Naive thymus-derived CD8-positive, alpha-beta T cell (primary cell): ENCODE measurements at regions not wholly inside any gene's neighbourhood (a gene's known extent, or its start where the extent isn't known, plus 50 kb on each side); places are given as distances from the start of the nearest gene placed in this dataset.
"Not testable (repeated sequence)": the region's sequence is repeated elsewhere in the genome, so short reads cannot be mapped to it uniquely, and the experiment has no call there.

Experiments
- ATAC-seq, 2 donors: fragments of 150-1000 bp; cut with Tn5 transposase in 1 of 2; sonication (Bioruptor Pico), chemical (Tn5 transposase) in 1 of 2; 1 replicate in 1 of 2; 2 replicates in 1 of 2; pipeline ENCODE4 v1.10.0; 2021; ENCODE audit warnings: mild to moderate bottlenecking in 2 of 2, moderate library complexity in 2 of 2
- POLR2A ChIA-PET: fragments of 350-600 bp; sonication (Branson Sonifier 250); formaldehyde crosslinking; loops from one replicate; lab custom pipeline; 2021; ENCODE audit warnings: antibody characterized with exemption; lab: Charles Lee
- DNase-seq, 10 donors: peaks; one replicate each; pipeline versions ENCODE4 v3.0.0 to v3.0.0-alpha.2; 2020 to 2022
- H3K27ac Mint-ChIP-seq, 10 donors: one replicate each; pipeline ENCODE4 v1.8.0; 2020 to 2022; ENCODE audit warnings: mild to moderate bottlenecking in 10 of 10, mixed read lengths in 10 of 10, moderate library complexity in 4 of 10, inconsistent platforms in 1 of 10
- H3K27me3 Mint-ChIP-seq, 5 donors: one replicate each; pipeline ENCODE4 v1.8.0; 2021 to 2022; ENCODE audit warnings: mixed read lengths in 5 of 5
- H3K36me3 Mint-ChIP-seq, 3 donors: one replicate each; pipeline ENCODE4 v1.8.0; 2020 to 2022; ENCODE audit warnings: mixed read lengths in 3 of 3, mild to moderate bottlenecking in 2 of 3, inconsistent platforms in 1 of 3
- H3K4me1 Mint-ChIP-seq, 4 donors: one replicate each; pipeline ENCODE4 v1.8.0; 2021 to 2022; ENCODE audit warnings: mixed read lengths in 4 of 4
- H3K4me3 Mint-ChIP-seq, 10 donors: one replicate each; pipeline ENCODE4 v1.8.0; 2020 to 2022; ENCODE audit warnings: mild to moderate bottlenecking in 10 of 10, mixed read lengths in 10 of 10, moderate library complexity in 6 of 10, inconsistent platforms in 1 of 10
- H3K9me3 Mint-ChIP-seq, 9 donors: one replicate each; pipeline ENCODE4 v1.8.0; 2020 to 2022; ENCODE audit warnings: mixed read lengths in 9 of 9, mild to moderate bottlenecking in 3 of 9, inconsistent platforms in 1 of 9, moderate library complexity in 1 of 9

DNA sequence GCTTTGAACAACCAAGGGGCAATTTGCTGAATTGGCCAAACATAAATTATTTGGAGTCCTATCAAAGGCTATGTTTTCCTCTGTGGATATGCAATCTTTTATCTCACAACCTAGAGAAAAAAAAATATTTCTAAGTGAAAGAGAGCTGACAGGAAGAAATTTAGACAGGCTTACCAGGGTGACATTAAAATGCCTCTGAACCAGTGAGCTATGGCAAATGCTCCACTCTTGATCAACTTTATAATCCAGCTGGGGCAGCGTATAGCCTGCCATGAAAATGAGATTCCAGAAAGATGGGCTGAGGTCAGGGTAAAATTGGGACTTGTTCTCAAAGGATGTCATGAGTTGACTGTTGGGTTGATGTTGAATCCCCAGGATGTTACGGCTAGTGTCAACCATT lies 399.3 kb upstream of the TRPC7 start:
- H3K4me3 Mint-ChIP-seq = no peak overlapping the region
- no peak overlapping the region for H3K27ac Mint-ChIP-seq
- H3K9me3 Mint-ChIP-seq = peaks cover 0 to 12% (median 1%) of the 10 kb centered on the region in 9 donors
- POLR2A ChIA-PET = no interaction called here
- DNase-seq (no peak), ATAC-seq (no peak)
- H3K27me3 Mint-ChIP-seq = peaks cover 0 to 7% (median 0%) of the 10 kb centered on the region in 5 donors
- no peaks in the 10 kb centered on the region for H3K4me1 Mint-ChIP-seq
- no peaks in the 10 kb centered on the region for H3K36me3 Mint-ChIP-seq

DNA sequence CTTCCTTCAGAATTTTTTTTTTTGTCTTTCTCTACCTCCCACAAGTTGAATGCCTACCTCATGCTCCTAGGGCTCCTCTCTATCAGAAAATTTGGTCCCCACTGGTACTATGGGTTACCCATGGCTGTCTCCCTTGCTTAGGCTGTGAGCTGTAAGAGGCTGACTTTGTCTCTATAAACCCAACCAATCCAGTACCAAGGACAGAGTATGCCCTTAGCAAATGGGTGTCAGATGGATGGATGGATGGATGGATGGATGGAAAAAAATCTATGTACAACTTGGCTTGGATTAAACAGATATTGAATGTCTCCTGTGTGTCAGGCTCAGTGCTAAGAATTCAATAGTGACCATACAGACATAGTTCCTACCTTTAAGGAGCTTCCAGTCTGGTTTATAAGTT lies 398.2 kb upstream of the TRPC7 start:
- ATAC-seq (no peak), DNase-seq (no peak)
- H3K27ac Mint-ChIP-seq = no peak overlapping the region
- H3K4me3 Mint-ChIP-seq = no peak overlapping the region
- H3K9me3 Mint-ChIP-seq = peaks cover 0 to 9% (median 2%) of the 10 kb centered on the region in 9 donors
- no peaks in the 10 kb centered on the region for H3K36me3 Mint-ChIP-seq
- H3K4me1 Mint-ChIP-seq = no peaks in the 10 kb centered on the region
- peaks cover 0 to 7% (median 0%) of the 10 kb centered on the region in 5 donors for H3K27me3 Mint-ChIP-seq
- POLR2A ChIA-PET = no interaction called here

DNA sequence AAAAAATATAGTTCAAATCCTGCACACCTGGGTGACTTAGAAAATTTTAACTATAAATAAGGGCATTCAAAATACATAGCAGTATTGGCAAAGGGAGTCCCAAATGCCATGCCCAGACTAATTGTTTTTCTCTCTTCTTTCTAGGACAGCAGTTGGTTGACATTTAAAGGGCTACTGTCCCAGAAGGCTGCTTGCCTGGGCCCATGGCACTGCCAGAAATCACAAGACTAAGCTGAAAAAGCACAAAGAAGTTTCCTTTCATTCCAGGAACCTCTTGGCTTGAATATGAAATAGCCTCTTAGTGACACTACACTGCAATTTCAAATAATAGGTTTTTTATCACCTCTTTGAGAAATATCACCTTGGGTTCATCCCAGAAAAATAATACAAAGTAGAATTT lies 388.9 kb upstream of the TRPC7 start:
- POLR2A ChIA-PET = no interaction called here
- Mint-ChIP-seq H3K27ac (no peak overlapping the region), H3K4me3 (no peak overlapping the region), H3K36me3 (peaks cover 0 to 3% (median 0%) of the 10 kb centered on the region in 3 donors), H3K27me3 (peaks cover 0 to 2% (median 0%) of the 10 kb centered on the region in 5 donors), H3K4me1 (no peaks in the 10 kb centered on the region), H3K9me3 (peaks cover 0 to 3% (median 0%) of the 10 kb centered on the region in 9 donors)
- no peak for ATAC-seq
- no peak for DNase-seq

DNA sequence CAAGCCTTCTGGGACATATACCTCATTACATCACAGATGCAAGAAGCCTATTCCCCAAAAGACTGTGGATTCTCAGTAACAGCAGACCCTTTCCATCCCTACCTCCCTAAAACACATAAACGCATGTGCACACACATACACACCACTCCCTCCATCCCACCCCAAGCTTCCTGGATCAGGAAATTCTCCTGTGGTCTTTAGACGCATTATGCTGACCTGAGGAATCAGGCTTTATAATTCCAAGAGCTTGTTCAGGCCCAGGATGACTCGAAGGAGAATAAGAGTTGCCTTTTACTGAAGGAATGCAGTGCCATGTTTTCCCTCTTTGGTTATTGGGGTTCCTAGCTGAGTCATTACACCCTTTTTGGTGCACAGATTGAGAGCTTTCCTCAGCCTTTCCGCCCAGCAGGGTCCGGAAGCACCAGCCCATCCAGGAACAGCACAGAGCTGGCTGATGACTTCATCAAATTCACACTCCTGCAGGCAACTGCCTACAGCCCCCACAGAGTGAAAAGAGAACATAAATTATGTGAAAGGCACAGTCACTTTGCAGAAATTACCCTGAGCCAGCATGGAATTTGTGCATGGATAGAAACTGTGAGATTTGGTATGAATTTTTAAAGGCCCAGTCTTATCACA lies 385.0 kb upstream of the TRPC7 start:
- Mint-ChIP-seq H3K4me1 (no peaks in the 10 kb centered on the region), H3K9me3 (peaks cover 0 to 16% (median 5%) of the 10 kb centered on the region in 9 donors), H3K27me3 (no peaks in the 10 kb centered on the region), H3K27ac (no peak overlapping the region), H3K36me3 (no peaks in the 10 kb centered on the region), H3K4me3 (no peak overlapping the region)
- DNase-seq (no peak), ATAC-seq (no peak)
- POLR2A ChIA-PET = no interaction called here

DNA sequence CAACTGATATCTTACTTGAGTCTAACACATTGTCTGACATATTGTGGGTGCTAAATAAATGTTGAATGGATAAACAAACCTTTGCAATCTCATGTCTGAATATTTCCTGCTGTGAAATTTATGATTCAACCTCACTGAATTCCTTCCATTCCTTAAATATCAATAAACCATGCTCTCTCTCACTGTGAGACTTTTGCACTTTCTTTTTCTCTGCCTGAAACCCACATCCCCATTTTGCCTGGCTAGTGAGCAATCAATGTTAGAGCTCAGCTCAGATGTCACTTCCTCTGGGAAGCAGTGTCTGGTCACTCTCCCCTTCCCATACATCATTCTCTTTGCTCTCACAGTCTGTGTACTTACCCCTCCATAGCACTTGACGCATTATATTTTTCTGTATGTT lies 383.7 kb upstream of the TRPC7 start:
- no peak overlapping the region for H3K27ac Mint-ChIP-seq
- H3K9me3 Mint-ChIP-seq = peaks cover 0 to 23% (median 11%) of the 10 kb centered on the region in 9 donors
- no peaks in the 10 kb centered on the region for H3K4me1 Mint-ChIP-seq
- no peaks in the 10 kb centered on the region for H3K27me3 Mint-ChIP-seq
- ATAC-seq (no peak), DNase-seq (no peak)
- no peak overlapping the region for H3K4me3 Mint-ChIP-seq
- POLR2A ChIA-PET = no interaction called here
- H3K36me3 Mint-ChIP-seq = peaks cover 0 to 7% (median 0%) of the 10 kb centered on the region in 3 donors

DNA sequence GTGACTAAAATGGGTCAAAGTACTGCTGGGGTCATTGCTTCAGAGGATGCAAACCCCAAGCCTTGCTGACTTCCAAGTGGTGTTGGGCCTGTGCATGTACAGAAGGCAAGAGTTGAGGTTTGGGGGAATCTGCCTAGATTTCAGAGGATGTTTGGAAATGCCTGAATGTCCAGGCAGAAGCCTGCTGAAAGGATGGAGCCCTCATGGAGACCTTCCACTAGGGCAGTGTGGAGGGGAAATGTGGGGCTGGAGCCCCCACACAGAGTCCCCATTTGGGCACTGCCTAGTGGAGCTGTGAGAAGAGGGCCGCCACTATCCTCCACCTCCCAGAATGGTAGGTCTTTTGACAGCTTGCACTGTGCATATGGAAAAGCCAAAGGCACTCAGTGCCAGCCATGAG lies 377.7 kb upstream of the TRPC7 start:
- no peak for ATAC-seq
- POLR2A ChIA-PET = no interaction called here
- no peak for DNase-seq
- Mint-ChIP-seq H3K27me3 (peaks cover 0 to 8% (median 1%) of the 10 kb centered on the region in 5 donors), H3K36me3 (peaks cover 0 to 24% (median 0%) of the 10 kb centered on the region in 3 donors), H3K27ac (no peak overlapping the region), H3K9me3 (peaks cover 7 to 62% (median 20%) of the 10 kb centered on the region in 9 donors), H3K4me3 (no peak overlapping the region), H3K4me1 (no peaks in the 10 kb centered on the region)

DNA sequence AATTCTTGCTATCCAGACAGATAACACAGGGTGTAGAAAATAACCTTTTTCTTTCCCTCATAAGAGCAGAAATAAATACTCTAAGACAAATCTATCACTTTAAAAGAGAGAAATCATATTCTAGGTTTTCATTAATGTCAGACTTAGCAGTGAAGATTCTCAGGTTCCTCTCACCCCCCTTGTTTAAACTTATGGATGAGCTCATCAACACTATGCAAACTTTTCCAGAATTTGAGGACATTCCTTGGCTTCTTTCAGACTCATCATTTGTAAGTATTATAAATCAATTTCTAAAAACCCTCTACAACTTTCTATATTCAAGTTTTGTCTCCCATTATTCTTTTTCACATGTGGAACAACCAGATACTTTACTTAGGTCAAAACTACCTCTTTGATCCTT lies 374.9 kb upstream of the TRPC7 start:
- POLR2A ChIA-PET = no interaction called here
- DNase-seq (no peak), ATAC-seq (no peak)
- no peaks in the 10 kb centered on the region for H3K4me1 Mint-ChIP-seq
- H3K9me3 Mint-ChIP-seq = peaks cover 6 to 59% (median 20%) of the 10 kb centered on the region in 9 donors
- H3K36me3 Mint-ChIP-seq = peaks cover 0 to 24% (median 0%) of the 10 kb centered on the region in 3 donors
- peaks cover 0 to 14% (median 1%) of the 10 kb centered on the region in 5 donors for H3K27me3 Mint-ChIP-seq
- no peak overlapping the region for H3K27ac Mint-ChIP-seq
- H3K4me3 Mint-ChIP-seq = no peak overlapping the region

DNA sequence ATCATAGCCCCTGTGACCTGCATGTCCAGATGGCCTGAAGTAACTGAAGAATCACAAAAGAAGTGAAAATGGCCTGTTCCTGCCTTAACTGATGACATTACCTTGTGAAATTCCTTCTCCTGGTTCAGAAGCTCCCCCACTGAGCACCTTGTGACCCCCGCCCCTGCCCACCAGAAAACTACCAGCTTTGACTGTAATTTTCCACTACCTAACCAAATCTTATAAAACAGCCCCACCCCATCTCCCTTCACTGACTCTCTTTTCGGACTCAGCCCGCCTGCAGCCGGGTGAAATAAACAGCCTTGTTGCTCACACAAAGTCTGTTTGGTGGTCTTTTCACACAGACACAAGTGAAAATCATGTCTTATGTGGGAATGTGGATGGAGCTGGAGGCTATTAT lies 373.9 kb upstream of the TRPC7 start:
- peaks cover 6 to 59% (median 14%) of the 10 kb centered on the region in 9 donors for H3K9me3 Mint-ChIP-seq
- POLR2A ChIA-PET, H3K4me1 Mint-ChIP-seq: not testable (repeated sequence)

DNA sequence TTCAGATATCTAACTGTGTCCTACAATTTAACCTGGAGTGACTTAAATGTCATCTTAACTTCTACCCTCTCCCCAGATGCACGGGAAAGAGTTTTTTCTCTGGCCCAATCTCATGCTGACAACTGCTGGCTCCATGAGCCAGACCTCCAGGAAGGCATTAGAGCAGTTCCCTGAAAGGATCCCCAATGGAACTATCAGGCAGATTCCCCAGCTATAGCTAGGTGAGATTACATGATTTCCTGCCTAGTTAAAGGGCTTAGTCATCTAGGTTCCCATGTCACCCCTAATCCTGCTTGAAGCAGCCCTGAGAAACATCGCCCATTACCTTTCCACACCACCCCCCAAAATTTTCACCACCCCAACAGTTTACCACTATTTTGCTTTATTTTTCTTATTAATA lies 373.5 kb upstream of the TRPC7 start:
- no peak for ATAC-seq
- H3K36me3 Mint-ChIP-seq = peaks cover 0 to 15% (median 0%) of the 10 kb centered on the region in 3 donors
- H3K27me3 Mint-ChIP-seq = peaks cover 0 to 14% (median 1%) of the 10 kb centered on the region in 5 donors
- no peak overlapping the region for H3K4me3 Mint-ChIP-seq
- DNase-seq = no peak
- H3K4me1 Mint-ChIP-seq = no peaks in the 10 kb centered on the region
- POLR2A ChIA-PET = no interaction called here
- no peak overlapping the region for H3K27ac Mint-ChIP-seq
- H3K9me3 Mint-ChIP-seq = peaks cover 7 to 56% (median 14%) of the 10 kb centered on the region in 9 donors

More for the DNA sequence above, 373.9 kb upstream of the TRPC7 start:
- Mint-ChIP-seq H3K27me3 (peaks cover 0 to 14% (median 1%) of the 10 kb centered on the region in 5 donors), H3K36me3 (peaks cover 0 to 19% (median 0%) of the 10 kb centered on the region in 3 donors)
- not testable (repeated sequence) for H3K27ac Mint-ChIP-seq, DNase-seq, H3K4me3 Mint-ChIP-seq, ATAC-seq

DNA sequence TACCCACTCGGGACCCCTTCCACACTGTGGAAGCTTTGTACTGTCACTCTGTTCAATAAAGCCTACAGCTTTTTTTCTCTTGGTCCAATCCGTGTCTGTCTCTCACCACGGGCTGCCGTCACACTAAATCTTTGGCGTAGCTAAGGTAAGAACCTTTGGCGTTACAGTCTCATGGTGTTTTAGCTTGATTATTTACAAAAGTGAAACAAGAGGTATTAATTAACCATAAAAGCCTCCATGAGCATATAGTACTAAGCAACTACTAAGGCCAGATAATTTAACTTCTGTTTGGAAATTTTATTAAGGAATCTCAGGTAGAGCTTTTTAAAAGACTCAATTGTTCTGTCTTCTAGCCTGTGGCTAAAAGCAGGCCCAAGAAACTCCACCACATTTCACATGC lies 370.7 kb upstream of the TRPC7 start:
- no peaks in the 10 kb centered on the region for H3K4me1 Mint-ChIP-seq
- H3K36me3 Mint-ChIP-seq = no peaks in the 10 kb centered on the region
- ATAC-seq = no peak
- POLR2A ChIA-PET = no interaction called here
- H3K9me3 Mint-ChIP-seq = peaks cover 0 to 36% (median 8%) of the 10 kb centered on the region in 9 donors
- H3K4me3 Mint-ChIP-seq = no peak overlapping the region
- DNase-seq = no peak
- no peak overlapping the region for H3K27ac Mint-ChIP-seq
- peaks cover 0 to 14% (median 1%) of the 10 kb centered on the region in 5 donors for H3K27me3 Mint-ChIP-seq

DNA sequence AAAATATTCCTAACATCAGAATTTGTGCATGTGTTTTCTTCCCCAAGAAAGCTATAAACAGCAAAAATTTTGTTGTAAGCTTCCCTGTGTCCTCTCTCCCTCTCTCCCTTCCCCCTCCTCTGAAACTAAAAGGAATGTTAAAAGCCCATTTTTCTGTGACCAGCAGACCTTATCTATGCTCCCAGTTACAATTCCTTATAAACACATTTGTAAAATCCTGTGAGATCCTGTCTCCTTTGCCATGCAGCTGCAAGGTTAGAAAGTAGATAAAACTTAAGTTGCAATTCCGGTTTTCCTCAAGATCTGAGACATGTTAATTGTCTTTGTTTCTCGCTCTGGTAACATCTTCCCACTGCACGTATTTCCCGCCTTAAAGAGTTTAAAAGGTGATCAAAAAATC lies 370.3 kb upstream of the TRPC7 start:
- DNase-seq, POLR2A ChIA-PET, H3K36me3 Mint-ChIP-seq, H3K4me1 Mint-ChIP-seq, ATAC-seq, H3K27ac Mint-ChIP-seq, H3K4me3 Mint-ChIP-seq: not testable (repeated sequence)
- H3K9me3 Mint-ChIP-seq = peaks cover 0 to 32% (median 8%) of the 10 kb centered on the region in 9 donors
- peaks cover 0 to 14% (median 1%) of the 10 kb centered on the region in 5 donors for H3K27me3 Mint-ChIP-seq

DNA sequence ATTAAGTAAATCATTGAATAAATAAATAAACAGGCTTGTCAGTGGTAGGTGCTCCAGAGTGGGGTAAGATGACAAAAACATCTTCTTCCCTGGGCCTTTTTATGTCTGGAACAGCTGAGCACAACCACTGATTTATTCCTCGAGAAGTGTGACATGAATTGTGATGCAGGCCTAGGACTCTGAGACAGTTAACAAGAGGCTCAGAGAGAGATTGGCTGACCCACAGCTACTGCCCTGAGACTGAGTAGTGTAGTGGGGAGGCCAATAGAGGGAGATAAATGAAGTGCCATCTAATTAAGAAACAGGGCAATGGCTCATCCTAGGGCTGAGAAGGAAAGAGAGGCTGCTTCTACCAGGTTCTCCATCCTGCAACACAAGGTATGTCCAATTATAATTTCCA lies 369.3 kb upstream of the TRPC7 start:
- ATAC-seq = no peak
- DNase-seq = no peak
- Mint-ChIP-seq H3K36me3 (no peaks in the 10 kb centered on the region), H3K4me3 (no peak overlapping the region), H3K27me3 (peaks cover 0 to 14% (median 0%) of the 10 kb centered on the region in 5 donors), H3K27ac (no peak overlapping the region), H3K4me1 (no peaks in the 10 kb centered on the region), H3K9me3 (peaks cover 0 to 26% (median 8%) of the 10 kb centered on the region in 9 donors)
- POLR2A ChIA-PET = no interaction called here

DNA sequence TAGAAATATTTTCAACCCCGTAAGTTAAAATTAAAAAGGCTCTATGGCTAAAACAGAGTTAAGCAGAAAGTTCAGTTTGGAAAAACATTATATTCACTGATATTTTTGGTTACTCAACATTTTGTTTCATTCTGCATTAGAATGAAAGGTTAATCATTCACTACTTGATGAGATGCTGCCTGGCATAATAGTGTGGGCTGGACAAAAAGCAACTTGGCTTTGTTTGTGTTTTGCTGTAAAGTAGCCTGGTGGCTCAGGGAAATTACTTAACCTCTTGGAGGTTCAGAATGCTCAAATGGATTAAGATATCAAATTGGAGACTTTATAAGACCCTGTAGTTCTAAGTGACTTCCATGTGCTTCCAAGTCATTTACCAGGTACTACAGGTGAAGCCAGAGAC lies 367.4 kb upstream of the TRPC7 start:
- Mint-ChIP-seq H3K4me3 (no peak overlapping the region), H3K9me3 (peaks cover 0 to 12% (median 4%) of the 10 kb centered on the region in 9 donors), H3K4me1 (no peaks in the 10 kb centered on the region), H3K36me3 (no peaks in the 10 kb centered on the region), H3K27me3 (peaks cover 0 to 6% (median 0%) of the 10 kb centered on the region in 5 donors), H3K27ac (no peak overlapping the region)
- ATAC-seq (no peak), DNase-seq (no peak)
- POLR2A ChIA-PET = no interaction called here
